Activated naive CD4-positive, alpha-beta T cell (primary cell): ENCODE measurements at regions not wholly inside any gene's neighbourhood (a gene's known extent, or its start where the extent isn't known, plus 50 kb on each side); places are given as distances from the start of the nearest gene placed in this dataset.

Source experiments
- DNase-seq, 4 experiments: peaks; one replicate each; lab custom pipeline; 2025; lab: John Stamatoyannopoulos, UW

DNA sequence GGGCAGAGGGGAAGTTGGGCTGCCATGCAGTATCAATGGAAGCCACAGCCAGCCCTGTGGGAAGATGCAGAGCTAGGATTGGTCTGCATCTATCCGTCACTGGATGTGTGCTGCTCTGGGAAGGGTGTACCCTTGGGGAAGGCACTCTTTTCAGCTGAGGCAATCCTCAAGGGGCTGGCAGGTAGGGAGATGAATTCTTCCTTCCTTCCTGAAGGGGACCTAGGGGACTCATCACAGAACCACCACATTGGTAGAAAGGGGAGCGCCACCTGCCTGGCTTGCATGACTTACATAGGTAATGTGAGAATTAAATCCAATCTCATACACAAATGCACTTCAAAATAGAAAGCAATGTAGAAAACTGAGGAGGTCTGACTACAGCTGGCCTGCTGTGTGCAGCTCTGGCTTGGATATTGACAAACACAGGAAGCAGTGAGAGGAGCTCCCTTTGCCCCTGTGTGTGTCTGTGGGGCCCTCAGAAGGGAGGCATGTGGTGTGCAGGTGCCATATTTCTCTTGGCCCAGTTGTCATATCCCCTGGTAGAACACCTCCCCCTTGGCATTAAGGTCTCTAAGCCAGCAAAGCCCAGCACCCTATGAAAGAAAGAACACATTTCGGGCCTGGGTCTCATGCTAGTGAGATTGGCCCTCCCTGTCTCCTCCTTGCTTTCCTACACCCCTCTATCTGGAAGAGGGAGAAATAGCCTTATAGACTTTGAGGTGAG is 260.3 kb upstream of the MOCS1 start:
- DNase-seq: no peak

DNA sequence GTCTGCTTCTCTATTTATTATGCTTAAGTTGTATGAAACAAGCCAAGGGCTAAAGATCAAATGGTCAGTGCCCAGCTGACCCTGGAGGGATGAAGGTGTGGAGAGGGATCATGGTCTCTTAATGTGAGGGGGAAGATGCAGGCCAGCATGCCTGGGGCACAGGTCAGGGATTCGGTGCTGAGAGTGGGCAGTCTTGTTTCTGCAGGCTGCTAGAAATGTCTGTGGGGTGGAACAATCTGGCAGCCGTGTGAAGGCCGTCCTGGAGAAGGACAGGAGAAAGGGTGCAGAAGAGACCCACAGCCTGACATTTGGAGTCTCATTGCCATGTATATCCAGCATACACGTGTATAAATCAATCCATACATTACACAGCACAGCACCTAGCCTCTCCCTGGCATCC is 258.3 kb upstream of the MOCS1 start:
- DNase-seq: no peak

DNA sequence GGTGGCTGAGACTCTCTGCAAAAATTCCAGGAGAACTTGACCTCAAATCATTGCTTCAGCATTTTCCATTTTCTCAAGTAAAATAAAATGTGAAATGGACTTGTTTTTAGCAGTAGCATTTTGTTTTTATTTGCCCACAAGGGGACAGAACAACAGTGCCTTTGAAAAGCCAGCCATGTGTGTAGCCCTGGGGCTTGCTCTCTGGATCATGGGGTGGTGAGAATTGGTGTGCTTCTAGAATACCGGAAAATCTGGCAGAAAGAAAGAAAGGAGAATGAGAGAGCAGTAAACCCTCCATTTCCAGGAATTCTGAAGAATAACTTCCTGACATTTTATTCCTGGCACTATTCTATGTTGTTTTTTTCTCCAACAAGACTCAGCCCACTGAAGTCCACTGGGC is 254.7 kb upstream of the MOCS1 start:
- DNase-seq: no peak

DNA sequence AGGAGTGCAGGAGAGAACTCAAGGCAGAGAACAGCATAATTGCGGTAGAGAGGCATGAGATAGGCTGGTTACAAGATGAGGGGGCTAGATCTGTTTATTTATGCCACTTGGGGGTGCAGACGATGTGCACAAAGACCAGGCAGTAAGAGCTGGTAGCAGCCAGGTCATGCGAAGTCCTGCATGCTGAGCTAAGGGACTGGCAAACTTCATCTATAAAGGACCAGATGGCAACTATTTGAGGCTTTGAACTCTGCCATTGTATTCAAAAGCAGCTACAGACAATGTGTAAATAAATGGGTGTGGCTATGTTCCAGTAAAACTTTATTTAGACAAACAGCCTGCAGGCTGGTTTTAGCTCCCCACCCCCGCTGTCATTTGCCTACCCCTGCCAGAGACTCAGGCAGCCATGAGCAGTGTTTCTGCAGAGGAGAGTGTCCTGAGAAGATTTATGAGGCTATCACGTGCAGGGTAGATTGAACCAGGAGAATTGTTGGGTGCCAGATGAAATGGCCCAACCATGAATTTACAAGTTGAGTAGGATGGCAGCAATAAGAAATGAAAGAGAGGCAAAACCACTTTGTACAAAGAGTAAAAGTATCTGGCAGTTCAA is 253.4 kb upstream of the MOCS1 start:
- DNase-seq: no peak

DNA sequence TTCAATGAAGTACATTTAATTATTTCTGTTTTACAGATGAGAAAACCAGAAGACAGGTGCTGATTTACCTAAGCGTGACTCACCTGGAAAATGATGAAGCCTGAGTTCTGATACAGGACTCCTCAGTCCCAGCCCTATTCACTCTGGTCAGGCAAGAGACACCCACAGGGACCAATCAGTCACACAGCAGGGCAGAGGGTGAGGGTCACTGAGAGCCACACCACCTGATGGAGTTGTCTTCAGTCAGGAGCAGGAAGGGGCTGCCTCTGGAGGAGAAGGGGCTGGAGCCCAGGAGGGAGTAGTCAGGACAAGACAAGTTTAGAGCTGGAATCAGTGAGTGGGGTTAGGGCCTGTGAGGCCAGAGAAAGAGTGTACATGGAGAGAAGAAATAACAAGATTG is 251.2 kb upstream of the MOCS1 start:
- DNase-seq: no peak

DNA sequence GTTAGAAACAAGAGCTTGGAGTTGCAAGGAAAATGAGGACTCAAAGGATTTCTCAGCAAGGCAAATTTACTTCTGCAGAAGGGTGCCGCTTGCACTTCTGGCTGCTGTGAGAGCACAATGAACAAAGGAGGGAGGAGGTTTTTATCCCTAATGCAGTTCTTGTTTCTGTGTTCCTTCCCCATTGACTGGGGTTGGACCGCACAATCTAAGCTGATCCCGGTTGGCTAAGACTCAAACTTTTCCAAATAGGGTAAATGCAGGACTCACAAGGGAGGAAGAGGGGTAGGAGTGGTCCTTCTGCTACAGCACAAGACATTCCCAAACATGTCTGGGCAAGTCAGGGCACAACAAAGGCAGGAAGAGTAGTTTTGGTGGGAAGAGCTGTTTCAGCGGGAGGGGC is 249.6 kb upstream of the MOCS1 start:
- DNase-seq: no peak

DNA sequence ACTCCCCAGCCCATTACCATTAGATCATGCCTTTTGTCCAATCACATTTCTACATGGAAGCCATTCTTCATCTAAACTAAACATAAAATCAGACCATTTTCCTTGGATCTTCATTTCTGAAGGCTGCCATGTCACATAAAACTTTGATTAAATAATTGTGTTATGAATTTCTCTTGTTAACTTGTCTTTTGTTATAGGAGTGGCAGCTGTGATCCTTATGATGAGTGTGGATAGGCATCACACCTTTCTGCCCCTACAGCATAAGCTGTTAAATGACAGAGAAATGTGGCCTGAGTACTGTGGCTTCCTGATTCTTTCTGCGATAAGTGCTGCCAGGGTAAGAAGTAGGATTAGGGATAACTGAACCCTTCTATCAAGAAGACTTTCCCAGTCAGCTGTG is 247.1 kb upstream of the MOCS1 start:
- no peak for DNase-seq

DNA sequence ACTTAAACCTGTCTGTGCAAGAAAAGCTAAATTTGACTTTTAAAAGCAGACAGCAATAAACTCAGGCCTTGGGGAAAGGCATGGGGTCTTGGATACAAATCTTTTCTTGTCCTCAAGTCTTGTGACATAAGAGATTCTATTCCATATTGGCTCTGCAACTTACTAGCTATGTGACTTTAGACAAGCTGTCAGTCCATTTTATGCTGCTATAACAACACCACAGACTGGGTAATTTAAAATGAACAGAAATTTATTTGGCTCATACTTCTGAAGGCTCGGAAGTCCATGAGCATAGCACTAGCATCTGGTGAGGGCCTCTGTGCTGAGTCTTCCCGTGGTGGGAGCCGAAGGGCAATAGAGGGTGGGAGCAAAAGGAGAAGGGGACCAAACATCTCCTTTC is 246.0 kb upstream of the MOCS1 start:
- DNase-seq: no peak

DNA sequence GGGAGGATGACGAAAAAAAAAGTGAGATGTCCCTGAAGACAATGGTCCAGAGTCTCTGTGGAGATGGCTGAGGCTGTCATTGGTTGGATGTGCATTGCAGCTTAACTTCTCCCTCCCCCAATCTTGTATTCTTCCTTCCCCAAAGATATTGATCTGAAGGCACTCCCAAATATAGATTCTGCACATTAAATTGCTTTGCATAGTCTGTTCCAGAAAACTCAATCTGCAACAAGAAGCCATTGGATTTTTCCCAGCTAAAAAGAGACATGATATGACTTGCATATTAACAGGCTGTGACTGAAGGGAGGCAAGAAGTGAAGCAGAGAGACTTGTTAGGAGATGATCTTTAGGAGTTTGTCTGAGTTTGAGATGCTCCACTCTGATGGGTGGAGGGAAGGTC is 245.2 kb upstream of the MOCS1 start:
- DNase-seq: no peak

DNA sequence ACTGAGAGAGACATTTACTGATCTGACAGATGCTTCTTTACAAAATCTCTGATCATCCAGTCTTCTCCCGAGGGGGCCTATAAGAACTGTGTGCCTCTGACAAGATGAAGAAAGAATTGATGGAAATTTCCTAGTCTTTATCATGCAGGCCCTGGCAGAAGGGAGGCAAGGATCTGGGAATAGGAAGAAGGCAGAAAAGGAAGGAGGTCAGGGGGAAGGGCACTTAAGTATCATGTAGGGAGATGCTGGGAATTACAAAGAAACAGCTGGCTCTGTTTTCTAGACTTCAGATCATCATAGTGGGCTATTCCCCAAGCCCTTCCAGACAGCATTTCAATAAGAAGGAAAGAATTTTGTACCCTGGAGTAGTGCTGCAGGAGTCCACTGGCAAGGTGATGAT is 243.3 kb upstream of the MOCS1 start:
- no peak for DNase-seq

DNA sequence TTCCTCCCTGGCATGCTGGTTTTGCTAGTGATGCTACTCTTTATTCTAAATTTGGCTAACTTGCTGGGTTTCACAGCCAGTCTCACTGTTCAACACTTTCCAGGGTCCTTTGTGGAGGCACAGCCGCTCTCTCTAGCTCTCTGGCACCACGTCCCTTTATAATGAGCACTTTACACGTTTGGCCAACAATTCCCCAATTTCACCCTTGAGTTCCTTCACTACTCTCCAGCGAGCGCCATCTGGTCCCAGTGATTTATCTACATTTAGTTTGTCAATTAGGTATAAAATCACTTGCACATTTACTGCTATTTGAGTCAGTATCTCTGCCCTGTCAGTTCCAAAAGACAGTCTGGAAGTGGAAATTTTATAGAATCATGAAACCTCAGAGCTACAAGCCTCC is 241.9 kb upstream of the MOCS1 start:
- no peak for DNase-seq

DNA sequence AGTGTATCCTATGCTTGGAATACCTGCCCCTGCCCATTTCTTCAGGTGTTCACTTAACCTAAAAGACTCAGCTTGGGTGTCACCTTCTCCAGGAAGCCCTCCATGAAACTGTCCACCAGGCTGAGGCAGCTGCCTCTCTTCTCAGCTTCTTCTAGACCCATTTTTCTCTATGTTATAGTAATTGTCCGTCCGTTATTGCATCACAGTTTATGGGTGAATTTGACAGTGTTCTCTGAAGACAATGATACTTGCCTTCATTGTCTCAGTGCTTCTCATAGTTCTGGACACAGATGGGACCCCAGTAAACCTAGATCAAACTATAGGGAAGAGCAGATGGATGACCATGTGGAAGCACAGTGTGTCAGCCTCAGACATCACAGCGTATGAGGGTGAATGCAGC is 238.0 kb upstream of the MOCS1 start:
- no peak for DNase-seq

DNA sequence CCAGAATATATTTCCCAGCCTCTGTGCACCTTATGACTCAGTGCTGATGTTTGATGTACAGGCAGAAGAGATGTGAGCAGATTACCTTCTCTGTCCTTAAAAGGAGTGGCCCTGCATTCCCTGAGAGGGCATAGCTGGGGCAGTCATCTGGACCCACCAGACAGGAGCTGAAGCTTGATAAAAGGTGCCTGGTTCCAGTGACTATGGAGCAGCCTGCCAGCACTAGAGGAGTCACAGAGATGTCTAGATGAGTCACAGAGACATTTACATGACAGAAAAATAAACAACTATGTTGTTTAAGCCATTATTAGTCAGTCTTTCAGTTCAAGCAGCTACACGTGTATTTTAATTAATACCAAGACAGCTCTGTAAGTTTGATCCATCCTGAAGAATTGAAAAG is 237.1 kb upstream of the MOCS1 start:
- DNase-seq: no peak

DNA sequence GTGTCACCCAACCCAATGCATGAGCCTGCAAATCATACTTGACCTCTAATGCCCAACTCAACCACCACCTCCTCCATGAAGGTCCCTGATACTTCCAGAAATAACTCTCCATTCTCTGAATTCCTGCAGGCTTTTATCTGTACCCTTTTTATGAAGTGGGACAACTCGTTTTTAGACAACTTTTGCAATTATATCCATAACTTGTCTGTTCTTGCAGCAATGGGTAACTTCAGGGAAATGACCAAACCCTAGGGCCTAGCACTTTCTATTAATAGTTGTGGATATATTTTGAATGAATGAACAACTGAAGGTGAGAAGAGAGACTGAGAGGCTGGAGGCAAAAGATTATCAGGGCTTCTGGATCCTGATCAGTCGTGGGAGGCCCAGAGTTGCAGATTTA is 236.6 kb upstream of the MOCS1 start:
- DNase-seq: no peak

DNA sequence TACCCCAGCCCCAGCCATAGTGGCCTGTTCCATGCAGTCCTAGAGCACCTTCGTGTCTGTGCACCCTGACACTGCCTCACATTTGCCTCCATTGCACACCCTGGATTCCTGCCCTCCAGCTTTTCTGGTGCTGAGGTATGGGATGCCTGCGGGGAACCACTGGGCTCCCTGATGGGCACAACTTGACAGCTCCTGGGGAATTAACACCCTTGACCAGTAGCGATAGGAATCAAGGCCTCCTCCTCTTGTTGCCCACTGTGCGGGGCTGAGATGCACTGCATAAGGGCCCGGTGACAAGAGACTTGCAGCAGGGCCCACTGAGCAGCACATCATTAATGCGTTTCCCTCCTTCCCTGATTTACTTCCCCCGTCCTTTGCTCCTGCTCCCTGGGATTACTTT is 235.6 kb upstream of the MOCS1 start:
- no peak for DNase-seq

DNA sequence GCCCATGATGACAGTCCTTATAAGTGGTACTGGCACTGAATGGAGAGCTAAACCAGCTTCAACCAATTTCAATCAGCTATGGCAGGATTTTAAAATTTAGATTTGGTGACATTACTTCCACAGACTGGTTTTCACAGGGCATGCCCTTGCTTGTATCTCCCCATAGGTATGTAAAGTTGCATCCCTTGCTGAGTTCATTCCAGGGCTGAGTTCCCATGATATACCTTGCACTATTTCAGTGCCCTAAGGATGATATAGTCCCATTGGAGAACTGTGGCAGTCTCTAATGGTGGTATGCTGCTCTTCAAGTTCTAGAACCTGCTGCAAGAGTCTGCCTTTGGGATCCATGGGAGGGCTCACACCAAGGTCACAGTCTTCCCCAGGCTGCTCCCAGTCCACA is 232.7 kb upstream of the MOCS1 start:
- DNase-seq: no peak

DNA sequence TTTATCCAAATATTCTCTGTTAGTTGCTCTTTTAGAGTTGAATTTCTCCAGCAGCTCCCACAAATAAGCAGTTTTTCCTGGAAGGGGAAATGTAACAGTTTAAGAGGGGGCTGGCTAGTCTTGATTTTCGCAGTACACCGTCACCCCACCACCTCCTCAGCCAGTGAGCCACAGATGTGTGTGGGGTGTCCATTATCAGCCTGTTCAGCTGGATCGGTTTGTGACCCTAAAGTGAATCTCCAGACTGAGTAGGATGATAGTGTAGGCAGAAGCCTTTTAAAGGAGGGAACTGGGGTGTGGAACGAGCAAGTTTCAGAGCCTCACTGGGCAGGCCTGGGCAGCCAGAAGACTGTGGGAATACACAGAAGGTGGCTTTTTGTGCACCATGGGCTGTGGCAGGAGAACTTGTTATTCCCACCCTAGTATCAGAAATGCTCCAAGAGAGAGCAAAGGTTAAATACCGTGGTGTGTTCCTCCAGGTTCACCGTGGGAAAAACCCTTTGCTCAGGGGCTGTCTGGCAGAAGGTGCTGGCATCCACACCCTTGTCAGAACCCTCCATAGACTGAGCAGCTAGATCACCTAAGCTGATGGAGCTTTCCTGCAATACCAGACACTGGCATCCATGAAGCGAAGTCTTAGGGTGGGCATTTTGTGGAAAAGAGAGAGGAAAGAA is 230.9 kb upstream of the MOCS1 start:
- no peak for DNase-seq

DNA sequence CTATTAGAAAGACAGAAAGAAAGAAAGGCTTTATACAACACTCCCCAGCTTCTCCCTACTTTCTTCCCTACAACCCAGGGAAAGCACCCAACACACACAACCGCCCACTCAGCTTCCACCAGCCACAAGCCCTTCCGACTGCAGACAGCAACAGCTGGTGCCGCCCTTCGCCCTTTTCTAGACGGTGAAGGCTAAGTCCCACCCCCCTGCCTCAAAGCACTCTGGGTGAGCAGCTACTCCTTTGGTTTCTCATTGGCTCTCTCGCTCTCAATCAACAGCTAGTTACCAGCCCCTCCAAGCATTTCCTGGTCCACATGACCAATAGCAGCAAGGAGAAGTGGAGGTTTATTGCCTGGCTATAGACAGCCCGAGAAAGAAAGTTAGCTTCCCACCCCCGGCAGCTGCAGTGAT is 230.1 kb upstream of the MOCS1 start:
- DNase-seq: no peak

DNA sequence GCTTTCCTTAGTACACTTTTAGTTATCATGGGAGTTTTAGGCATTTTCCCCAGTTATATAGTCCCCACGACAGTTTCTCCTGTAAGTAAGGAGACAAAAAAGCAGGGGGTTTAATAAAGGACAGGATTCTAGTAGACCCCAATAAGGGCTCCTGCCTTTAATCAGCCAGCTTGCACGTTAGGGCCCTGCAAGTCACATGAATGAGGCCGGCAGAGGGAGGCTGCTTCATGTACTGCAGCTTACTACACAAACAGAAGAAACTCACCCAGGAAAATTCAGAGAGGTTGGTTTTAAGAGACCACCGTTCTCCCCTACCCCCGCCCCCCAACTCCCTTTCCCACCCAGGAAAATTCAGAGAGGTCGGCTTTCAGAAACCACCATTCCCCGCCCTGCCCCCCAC is 229.7 kb upstream of the MOCS1 start:
- no peak for DNase-seq

DNA sequence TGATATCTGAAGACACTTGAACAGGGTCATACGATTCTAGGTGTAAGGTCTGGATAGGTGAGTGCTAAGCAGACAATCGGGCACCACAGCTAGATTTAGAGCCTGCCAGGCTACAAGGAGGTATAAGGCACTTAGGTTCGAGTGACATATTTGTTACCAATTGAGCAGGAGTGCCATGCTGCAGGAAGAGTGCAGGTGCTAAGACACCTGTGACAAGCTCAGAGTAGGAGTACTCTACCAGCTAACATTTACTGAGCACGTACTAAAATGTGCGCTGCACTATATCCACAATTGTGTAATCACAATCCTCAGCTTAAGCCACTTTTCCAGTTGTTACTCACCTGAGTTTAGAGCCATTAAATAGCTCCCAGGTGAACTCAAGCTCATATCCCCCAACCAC is 227.8 kb upstream of the MOCS1 start:
- DNase-seq: no peak

DNA sequence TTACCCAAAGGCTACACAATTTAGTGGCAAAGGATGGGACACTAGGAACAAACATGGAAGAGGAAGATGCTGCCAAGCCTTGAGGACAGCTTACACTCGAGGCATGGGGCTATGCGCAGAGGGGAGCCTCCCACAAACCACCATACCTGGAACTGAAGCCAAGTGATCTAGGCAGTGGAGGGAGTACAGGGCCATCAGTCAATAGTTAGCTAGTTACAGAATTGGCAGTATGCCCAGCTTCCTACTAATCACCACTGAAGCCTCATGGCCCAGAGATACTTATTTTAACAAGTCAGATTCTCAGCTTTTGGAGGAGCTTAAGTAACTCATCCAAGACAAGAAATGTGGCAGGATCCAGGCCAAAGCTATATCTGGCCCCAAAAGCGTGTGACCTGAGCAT is 226.6 kb upstream of the MOCS1 start:
- DNase-seq: no peak

DNA sequence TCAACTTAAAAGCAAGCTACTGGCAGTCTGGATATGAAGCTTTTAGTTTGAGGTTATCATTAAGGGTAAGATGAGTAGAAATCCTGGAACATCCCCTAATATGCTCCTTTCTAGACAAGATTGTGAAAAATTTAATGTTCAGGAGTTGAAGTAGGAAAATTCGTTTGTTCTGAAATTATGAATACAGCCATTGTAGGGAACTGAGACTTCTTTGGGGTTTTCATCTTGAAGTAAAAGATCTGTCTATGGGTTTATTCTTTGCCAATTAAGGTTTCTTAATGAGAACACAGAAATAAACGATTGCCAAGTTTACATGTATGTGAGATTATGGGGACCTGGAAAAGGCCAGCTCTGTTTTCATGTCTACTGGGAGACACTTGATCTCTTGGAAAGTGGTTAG is 225.6 kb upstream of the MOCS1 start:
- no peak for DNase-seq

DNA sequence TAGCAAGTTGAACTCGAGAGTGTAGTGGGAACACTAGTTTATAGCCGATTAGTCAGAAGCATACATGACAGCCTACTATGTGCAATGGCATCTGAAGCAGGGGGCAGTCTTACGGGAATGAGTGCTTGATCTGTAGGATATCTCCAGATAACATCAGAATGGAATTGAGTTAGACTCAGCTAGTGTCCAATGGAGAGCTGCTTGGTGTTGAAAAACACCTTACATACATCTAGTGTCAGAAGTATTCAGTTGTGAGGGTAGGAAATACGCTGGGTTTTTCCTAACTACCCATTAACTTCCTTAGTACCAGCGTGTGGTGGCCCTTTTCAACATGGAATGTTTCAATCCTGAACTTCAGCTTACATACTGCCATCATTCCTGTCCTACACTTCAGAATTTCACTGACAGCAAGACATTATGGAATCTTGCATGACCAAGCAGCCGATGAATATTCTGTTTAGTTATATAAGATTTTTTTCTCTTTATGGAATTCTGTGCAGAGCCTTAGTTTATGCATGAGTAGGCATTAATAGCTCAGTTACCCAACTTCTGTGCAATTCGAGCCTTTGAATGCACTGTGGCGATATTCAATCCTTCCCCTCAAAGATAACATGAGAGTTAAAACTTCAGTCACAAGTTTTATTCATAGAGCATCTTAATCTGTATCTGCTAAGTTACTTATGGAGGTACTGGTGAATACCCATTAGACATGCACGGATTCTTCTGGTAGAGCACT is 218.6 kb upstream of the MOCS1 start:
- no peak for DNase-seq
